GM19043 (cell line): ENCODE measurements at regions not wholly inside any gene's neighbourhood (a gene's known extent, or its start where the extent isn't known, plus 50 kb on each side); places are given as distances from the start of the nearest gene placed in this dataset.
"Not testable (repeated sequence)": the region's sequence is repeated elsewhere in the genome, so short reads cannot be mapped to it uniquely, and the experiment has no call there.

ENCODE experiments used
- ATAC-seq: cut with Tn5 transposase; IDR thresholded peaks from one replicate; pipeline ENCODE4 v1.9.1; 2021; ENCODE audit warnings: low read depth; ENCODE audit not compliant: unreplicated experiment

GRCh38 chr11:21911061-21911460 lies 281.8 kb upstream of the ANO5 start:
- no peak for ATAC-seq

DNA sequence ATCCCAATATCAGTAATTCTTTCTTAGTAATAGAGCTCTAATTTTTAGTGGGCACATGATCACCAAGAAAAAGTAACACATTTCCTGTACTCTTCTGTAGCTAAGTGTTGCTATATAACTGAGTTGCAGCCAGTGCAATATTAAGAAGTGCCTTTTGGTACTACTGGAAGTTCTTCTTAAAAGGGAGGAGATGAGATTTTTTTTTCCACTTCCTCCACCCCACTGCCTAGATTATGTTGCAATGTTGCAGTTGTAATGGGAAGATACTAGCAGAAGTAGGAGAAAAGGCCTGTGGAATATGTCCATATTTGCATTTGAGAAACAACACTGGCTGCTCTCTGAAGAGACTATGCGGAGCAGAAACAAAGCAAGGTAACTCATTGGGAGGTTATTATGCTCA lies 280.6 kb upstream of the ANO5 start:
- no peak for ATAC-seq

GRCh38 chr11:21921151-21921550 lies 271.7 kb upstream of the ANO5 start:
- ATAC-seq: no peak

DNA sequence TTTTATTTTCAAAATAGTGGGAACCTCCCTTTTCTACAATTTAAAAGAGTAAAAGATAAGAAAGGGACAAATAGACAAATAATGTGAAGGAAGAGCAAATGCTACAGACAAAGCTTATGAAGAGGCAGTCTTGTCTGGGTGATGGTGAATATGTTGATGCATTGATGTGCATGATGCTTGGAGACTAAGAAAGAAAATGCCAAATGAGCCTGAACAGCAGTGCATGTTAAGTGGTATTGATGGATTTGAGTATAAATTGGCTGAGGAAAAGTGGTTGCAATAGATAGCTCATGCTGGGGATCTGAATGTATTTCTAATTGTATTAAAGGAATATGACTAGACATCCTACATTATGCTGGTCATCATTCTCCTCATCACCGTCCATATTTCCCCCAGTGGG lies 268.6 kb upstream of the ANO5 start:
- ATAC-seq: no peak

- ATAC-seq: no peak
Measured at GRCh38 chr11:21927628-21928027, 265.3 kb upstream of the ANO5 start.

DNA sequence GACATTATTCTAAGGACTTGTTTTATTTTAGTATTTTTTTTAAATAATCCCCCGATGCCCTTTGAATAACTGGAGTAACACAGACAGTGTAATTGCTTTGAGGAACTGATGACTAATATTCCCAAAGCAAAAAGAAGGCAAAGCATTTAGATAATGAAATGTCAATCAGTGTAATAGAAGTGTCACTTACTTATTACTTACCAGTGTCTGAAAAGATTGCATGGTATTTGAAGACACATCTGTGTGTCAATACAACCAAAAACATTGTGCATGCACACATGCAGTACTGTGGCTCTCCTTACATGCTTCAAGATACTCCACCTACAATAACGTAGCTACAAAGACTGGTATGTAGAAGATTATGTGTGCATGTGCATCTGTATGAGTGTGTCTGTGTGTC lies 264.0 kb upstream of the ANO5 start:
- ATAC-seq: no peak

- no peak for ATAC-seq
Measured at GRCh38 chr11:21930408-21930807, 262.5 kb upstream of the ANO5 start.

- ATAC-seq: no peak
Measured at GRCh38 chr11:21931436-21932101, 261.3 kb upstream of the ANO5 start.

GRCh38 chr11:21933095-21933494 lies 259.8 kb upstream of the ANO5 start:
- ATAC-seq: no peak

DNA sequence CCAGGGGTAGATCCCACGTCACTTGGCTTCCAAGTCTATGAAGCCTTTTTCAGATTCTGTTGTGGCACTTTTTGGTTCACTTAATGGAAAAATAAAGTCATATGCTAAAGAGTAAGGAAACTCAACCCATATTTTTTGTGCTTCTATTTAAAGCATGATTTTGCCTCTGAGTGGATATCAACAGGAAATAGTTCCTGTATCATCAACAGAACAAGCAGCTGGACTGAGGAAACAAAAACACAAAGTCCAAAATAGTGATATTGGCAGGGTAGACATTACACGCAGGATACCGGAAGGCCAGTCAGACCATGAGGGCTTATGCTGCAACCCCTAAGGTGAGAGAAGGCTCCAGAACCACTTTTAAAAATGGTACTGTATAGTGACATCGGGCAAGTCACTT lies 248.3 kb upstream of the ANO5 start:
- ATAC-seq: no peak

DNA sequence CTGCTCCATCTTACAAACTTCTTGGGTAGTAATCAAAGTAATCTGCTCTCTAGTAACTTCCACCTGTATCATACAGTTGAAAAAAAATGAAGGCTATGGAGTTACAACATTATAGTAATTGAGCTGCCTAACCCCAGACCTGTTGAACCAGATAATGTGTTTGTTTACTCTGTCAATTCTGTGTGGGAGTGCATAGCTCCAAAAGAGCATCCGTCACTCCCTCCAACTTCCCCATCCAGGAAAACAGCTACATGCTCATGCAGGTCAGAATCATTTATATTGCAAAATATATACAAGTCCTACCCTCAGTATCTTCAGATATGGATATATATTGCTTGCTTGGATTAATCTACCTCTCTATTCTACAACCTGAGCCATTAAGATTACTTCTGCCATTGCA lies 244.0 kb upstream of the ANO5 start:
- no peak for ATAC-seq

DNA sequence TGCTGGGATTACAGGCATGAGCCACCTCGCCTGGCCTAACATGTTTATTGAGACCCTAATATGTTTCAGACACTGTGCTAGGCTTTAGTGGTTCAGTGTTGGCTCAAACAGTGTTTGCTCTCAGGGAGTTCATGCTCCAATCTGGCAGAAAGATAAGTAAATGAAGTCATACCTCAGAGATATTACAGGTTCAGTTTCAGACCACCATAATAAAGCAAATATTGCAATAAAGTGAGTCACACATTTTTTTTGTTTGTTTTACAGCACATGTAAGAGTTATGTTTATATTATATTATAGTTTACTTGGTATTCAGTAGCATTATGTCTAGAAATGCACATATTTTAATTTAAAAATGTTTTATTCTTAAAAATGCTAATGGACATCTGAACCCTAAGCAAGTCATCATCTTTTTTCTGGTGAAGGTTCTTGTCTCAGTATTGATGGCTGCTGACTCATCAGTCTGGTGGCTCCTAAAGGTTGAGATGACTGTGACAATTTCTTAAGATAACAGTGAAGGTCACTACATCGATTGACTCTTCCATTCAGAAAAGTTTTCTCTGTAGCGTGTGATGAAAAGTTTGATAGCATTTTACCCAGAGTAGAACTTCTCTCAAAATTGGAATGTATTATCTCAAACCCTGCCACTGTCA lies 243.0 kb upstream of the ANO5 start:
- no peak for ATAC-seq

DNA sequence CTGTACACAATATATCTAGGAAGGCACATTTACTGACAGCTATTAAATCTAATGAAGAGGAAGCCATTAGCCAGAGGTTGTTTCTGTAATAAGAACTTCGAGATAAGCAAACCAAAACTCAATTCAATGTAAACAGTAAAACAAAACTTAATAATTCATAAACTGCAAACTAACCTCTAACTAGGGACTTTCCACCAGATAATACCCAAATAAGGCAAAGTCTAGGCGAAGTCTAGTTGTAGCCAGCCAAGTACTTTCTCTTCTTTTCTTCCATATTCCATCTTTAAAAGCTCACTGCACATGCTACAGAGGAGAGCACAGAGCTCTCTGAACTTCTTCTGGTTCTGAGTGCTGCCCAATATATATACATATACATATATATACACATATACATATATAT lies 229.9 kb upstream of the ANO5 start:
- no peak for ATAC-seq

GRCh38 chr11:21965221-21965620 lies 227.7 kb upstream of the ANO5 start:
- no peak for ATAC-seq

GRCh38 chr11:21968702-21969101 lies 224.2 kb upstream of the ANO5 start:
- no peak for ATAC-seq

DNA sequence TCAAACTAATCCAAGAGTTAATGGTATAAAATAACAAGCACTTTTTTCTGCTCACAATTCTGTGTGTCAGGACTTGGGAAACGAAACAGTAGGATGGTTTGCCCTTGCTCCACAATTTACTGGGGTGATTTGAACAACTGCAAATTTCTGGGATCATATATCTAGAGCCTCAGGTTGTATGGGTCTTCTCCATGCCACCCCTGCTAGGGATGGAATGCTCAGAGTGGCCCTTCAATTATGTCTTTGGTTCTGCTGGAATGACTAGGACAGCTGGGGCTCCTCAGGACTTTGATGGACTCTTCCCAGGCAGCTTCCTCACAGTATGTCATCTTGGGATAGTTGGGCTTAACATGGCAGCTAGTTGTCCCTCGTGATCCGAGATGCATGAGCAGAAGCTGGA lies 223.0 kb upstream of the ANO5 start:
- ATAC-seq: no peak

- ATAC-seq: no peak
Measured at GRCh38 chr11:21975242-21975641, 217.6 kb upstream of the ANO5 start.

DNA sequence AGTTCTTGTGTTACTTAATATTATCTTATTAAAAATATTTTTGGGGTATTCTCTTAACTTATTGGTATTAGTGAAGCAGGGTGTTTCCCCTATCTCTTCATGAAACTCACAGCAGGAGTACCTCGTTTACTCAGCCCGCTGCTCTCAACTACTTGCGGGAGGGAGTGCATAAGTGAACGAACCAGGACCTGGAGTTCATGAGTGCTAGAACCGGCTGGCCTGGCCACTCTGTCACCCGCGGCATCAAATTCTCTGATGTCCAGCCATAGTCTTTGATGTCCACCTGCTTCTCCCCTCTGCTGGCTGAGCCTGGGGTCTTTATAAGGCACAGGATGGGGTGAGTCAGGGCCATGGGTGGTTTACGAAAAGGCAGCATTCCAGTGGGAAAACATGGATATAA lies 216.7 kb upstream of the ANO5 start:
- no peak for ATAC-seq

DNA sequence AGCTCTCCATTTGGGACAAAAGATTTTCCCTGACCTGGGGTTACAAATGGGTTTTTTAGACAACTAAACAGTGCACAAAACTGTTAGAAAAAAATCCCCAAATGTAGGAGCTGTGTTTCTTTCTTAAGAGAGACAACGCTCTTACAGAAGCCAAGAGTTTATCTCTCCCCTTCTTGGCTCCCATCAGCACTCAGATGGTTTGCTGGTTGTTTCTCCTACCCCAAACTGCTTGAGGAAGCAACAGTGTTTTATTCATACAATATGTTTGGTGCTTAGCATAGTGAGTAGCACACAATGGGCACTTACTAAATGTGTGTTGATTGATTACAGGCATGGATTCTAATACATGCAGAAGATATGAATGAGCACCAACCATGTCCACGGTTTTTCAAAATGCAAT lies 209.5 kb upstream of the ANO5 start:
- no peak for ATAC-seq

DNA sequence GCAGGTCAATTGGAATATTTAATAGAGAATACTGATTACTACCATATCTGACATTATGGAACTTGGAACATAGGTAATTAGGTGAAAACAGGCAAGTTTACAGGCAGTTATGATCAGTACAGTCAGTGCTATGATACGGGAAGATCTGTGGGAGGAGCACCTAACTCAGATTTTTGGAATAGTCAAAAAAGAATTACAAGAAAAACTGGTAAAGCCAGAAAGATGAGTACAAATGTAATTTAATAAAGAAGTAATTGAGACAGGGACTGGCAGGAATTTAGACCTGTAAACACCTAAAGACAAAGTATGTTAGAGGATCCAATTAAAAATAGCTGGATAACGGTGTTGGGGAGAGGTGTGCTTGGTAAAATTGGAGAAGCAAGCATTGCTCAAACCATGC lies 206.5 kb upstream of the ANO5 start:
- ATAC-seq: no peak

DNA sequence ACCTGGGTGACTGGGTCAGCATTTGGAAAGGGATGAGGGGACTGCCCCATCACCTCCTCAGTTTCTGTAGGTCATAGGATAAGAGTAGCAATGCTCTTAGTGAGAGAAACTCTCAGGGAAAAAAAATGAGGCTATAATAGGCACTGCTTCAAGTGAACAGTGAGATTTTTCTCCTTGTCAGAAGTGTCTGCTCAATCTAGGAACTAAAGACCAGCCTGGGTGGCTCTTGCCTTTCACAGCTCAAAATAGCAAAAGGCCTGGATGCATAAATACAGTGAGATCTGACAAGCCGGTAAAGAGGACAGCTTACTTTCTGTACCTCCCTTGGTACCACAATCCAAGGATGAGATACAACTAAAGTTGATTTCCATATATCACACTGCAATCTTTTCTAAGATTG lies 205.6 kb upstream of the ANO5 start:
- no peak for ATAC-seq

- ATAC-seq: no peak
Measured at GRCh38 chr11:21988477-21988876, 204.4 kb upstream of the ANO5 start.

GRCh38 chr11:22001803-22002202 lies 191.1 kb upstream of the ANO5 start:
- not testable (repeated sequence) for ATAC-seq
